ENCODE measurements at regions not wholly inside any gene's neighbourhood (a gene's known extent, or its start where the extent isn't known, plus 50 kb on each side); places are given as distances from the start of the nearest gene placed in this dataset.

GRCh38 chr11:95499516-95500135 lies 268.6 kb upstream of the SESN3 start:
- in situ Hi-C loops (cut with HindIII; ENCODE audit: low sequenced_read_pairs): no loop called here
- TF ChIP-seq CTCF (IDR thresholded peaks at IDR 0.05; ENCODE audit: low read depth, low read length): no peak
- DNase-seq (ENCODE audit: low read depth, low spot score): no peak
- H3K4me3 ChIP-seq (ENCODE audit: low read depth, low read length): no peak overlapping the region

- in situ Hi-C loops (cut with HindIII; ENCODE audit: low sequenced_read_pairs): no loop called here
- no peak overlapping the region for H3K4me3 ChIP-seq (ENCODE audit: low read depth, low read length)
- no peak for TF ChIP-seq CTCF (IDR thresholded peaks at IDR 0.05; ENCODE audit: low read depth, low read length)
- no peak for DNase-seq (ENCODE audit: low read depth, low spot score)
Measured at GRCh38 chr11:95498722-95499425, 267.9 kb upstream of the SESN3 start.

DNA sequence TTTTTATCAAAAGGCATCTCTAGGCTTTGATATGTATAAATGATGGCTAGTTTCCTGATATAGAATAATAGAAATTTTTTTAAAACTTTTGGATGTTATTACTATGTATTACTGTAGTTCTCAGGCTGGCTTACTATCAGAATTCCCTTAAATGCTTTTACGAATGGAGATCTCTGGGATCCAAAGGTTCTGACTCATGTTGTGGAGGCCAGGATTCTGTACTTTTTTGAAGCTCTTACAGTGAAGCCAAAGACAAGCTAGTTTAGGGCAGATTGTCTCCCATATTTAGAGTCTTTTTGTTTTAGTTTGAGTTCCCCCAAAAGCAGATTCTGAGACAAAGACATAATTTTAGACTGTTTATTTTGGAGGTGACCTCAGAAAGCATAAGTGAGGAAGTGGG lies 265.9 kb upstream of the SESN3 start:
- no peak for DNase-seq (ENCODE audit: low read depth, low spot score)
- TF ChIP-seq CTCF (IDR thresholded peaks at IDR 0.05; ENCODE audit: low read depth, low read length): no peak
- H3K4me3 ChIP-seq (ENCODE audit: low read depth, low read length): no peak overlapping the region
- in situ Hi-C loops (cut with HindIII; ENCODE audit: low sequenced_read_pairs): no loop called here

DNA sequence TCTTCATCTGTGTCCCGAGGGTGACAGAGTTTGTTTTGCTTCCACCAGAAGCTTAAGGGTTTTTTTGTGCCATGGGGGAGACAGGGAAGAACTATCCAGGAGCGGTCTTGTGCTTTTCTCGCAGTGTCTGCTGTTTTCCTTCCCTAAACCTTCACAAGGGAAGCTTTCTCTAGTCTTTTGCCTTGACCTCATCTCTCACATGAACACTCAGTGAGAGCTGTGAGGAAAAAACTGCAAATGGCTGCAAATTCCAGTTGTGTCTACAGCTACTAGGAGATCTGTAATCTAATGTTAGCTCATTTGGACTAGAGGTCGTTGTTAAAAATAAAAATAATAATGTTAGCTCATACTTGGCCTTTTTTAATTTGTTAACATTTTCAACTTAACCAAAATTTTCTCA lies 264.7 kb upstream of the SESN3 start:
- H3K4me3 ChIP-seq (ENCODE audit: low read depth, low read length): no peak overlapping the region
- in situ Hi-C loops (cut with HindIII; ENCODE audit: low sequenced_read_pairs): no loop called here
- no peak for TF ChIP-seq CTCF (IDR thresholded peaks at IDR 0.05; ENCODE audit: low read depth, low read length)
- DNase-seq (ENCODE audit: low read depth, low spot score): no peak

DNA sequence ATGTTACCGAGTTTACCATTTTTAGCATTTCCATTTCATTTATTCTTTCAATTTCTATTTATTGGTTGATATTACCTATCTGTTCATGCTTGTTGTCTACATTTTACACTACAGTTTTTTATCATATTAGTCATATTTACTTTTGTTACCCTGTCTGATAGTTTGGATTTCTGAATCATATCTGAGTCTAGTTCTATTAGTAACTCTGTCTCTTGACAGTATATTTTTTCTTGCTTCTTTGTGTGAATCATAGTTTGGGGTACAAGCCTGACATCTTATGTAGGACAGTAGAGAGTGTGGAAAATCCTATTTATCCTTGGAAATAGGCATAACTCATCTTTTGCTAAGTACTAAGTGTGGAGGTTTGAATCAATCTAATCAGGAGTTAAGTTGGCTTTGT lies 263.9 kb upstream of the SESN3 start:
- DNase-seq (ENCODE audit: low read depth, low spot score): no peak
- in situ Hi-C loops (cut with HindIII; ENCODE audit: low sequenced_read_pairs): no loop called here
- H3K4me3 ChIP-seq (ENCODE audit: low read depth, low read length): no peak overlapping the region
- TF ChIP-seq CTCF (IDR thresholded peaks at IDR 0.05; ENCODE audit: low read depth, low read length): no peak

DNA sequence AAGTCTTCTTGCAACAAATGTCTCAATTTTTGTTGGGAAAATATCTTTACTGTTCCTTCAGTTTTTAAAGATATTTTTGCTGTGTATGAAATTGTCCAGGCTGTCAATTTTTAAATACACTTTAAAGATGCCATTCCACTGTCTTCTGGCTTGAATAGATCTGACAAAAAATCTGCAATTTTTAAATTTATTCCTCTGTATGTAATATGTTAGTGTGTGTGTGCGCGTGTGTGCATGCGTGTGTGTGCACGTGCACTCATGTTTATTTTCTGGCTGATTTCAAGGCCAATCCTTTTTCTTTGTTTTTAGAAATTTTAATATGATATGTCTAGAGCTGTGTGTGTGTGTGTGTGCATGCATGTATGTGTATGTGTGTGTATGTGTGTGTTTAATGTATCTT lies 263.2 kb upstream of the SESN3 start:
- no peak for DNase-seq (ENCODE audit: low read depth, low spot score)
- H3K4me3 ChIP-seq (ENCODE audit: low read depth, low read length): no peak overlapping the region
- in situ Hi-C loops (cut with HindIII; ENCODE audit: low sequenced_read_pairs): no loop called here
- TF ChIP-seq CTCF (IDR thresholded peaks at IDR 0.05; ENCODE audit: low read depth, low read length): no peak
